ENCODE measurements at regions not wholly inside any gene's neighbourhood (a gene's known extent, or its start where the extent isn't known, plus 50 kb on each side); places are given as distances from the start of the nearest gene placed in this dataset.

GRCh38 chr21:35359076-35359475 is 310.0 kb upstream of the RUNX1 start:
- no peak for TF ChIP-seq POLR2AphosphoS5 (IDR thresholded peaks at IDR 0.05; ENCODE audit: insufficient read depth, low read depth, low read length)
- TF ChIP-seq CTCF (IDR thresholded peaks at IDR 0.05; ENCODE audit: extremely low read depth in 1 of 2, insufficient read depth in 1 of 2, low read depth in 1 of 2, low read length in 2 of 2) = no peak
- no peak for TF ChIP-seq FOS (IDR thresholded peaks at IDR 0.05; ENCODE audit: borderline replicate concordance, insufficient read depth, low read length)

All from endothelial cell of umbilical vein (primary cell).